ENCODE measurements at regions not wholly inside any gene's neighbourhood (a gene's known extent, or its start where the extent isn't known, plus 50 kb on each side); places are given as distances from the start of the nearest gene placed in this dataset.

- TF ChIP-seq, protein P1, sequence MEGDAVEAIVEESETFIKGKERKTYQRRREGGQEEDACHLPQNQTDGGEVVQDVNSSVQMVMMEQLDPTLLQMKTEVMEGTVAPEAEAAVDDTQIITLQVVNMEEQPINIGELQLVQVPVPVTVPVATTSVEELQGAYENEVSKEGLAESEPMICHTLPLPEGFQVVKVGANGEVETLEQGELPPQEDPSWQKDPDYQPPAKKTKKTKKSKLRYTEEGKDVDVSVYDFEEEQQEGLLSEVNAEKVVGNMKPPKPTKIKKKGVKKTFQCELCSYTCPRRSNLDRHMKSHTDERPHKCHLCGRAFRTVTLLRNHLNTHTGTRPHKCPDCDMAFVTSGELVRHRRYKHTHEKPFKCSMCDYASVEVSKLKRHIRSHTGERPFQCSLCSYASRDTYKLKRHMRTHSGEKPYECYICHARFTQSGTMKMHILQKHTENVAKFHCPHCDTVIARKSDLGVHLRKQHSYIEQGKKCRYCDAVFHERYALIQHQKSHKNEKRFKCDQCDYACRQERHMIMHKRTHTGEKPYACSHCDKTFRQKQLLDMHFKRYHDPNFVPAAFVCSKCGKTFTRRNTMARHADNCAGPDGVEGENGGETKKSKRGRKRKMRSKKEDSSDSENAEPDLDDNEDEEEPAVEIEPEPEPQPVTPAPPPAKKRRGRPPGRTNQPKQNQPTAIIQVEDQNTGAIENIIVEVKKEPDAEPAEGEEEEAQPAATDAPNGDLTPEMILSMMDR (IDR thresholded peaks at IDR 0.05): no peak
- no peak for TF ChIP-seq POLR2A (IDR thresholded peaks at IDR 0.05)
Measured at GRCh38 chr12:127911291-127911690, 355.7 kb upstream of the TMEM132C start.
